ENCODE measurements at regions not wholly inside any gene's neighbourhood (a gene's known extent, or its start where the extent isn't known, plus 50 kb on each side); places are given as distances from the start of the nearest gene placed in this dataset.

GRCh38 chr5:136439367-136439766 lies 74.0 kb upstream of the TRPC7 start:
- Histone ChIP-seq H3K4me3 (no peak overlapping the region), H3K27me3 (ENCODE audit: low read depth) (no peaks in the 10 kb centered on the region), H3K4me1 (no peaks in the 10 kb centered on the region), H3K27ac (no peak overlapping the region), H3K9me3 (no peaks in the 10 kb centered on the region), H3K36me3 (no peaks in the 10 kb centered on the region)
- ATAC-seq, result no peak
- DNase-seq, result no peak
- TF ChIP-seq CTCF (IDR thresholded peaks at IDR 0.05), result no peak
- intact Hi-C loops (cut with DNase I), result no loop called here

- Histone ChIP-seq H3K4me3 (no peak overlapping the region), H3K4me1 (no peaks in the 10 kb centered on the region), H3K27me3 (ENCODE audit: low read depth) (no peaks in the 10 kb centered on the region), H3K9me3 (no peaks in the 10 kb centered on the region), H3K36me3 (no peaks in the 10 kb centered on the region), H3K27ac (no peak overlapping the region)
- intact Hi-C loops (cut with DNase I), result no loop called here
- no peak for TF ChIP-seq CTCF (IDR thresholded peaks at IDR 0.05)
- ATAC-seq, result no peak
- no peak for DNase-seq
Measured at GRCh38 chr5:136435946-136436543, 70.7 kb upstream of the TRPC7 start.

GRCh38 chr5:136434795-136435194 lies 69.5 kb upstream of the TRPC7 start:
- no peak for DNase-seq
- no peak for ATAC-seq
- TF ChIP-seq CTCF (IDR thresholded peaks at IDR 0.05), result no peak
- Histone ChIP-seq H3K27me3 (ENCODE audit: low read depth) (no peaks in the 10 kb centered on the region), H3K9me3 (no peaks in the 10 kb centered on the region), H3K4me1 (no peaks in the 10 kb centered on the region), H3K36me3 (no peaks in the 10 kb centered on the region), H3K4me3 (no peak overlapping the region), H3K27ac (no peak overlapping the region)
- intact Hi-C loops (cut with DNase I), result no loop called here

- ATAC-seq (no peak), DNase-seq (no peak)
- intact Hi-C loops (cut with DNase I), result no loop called here
- no peaks in the 10 kb centered on the region for H3K36me3 ChIP-seq
- H3K27me3 ChIP-seq (ENCODE audit: low read depth), result no peaks in the 10 kb centered on the region
- H3K27ac ChIP-seq, result no peak overlapping the region
- H3K9me3 ChIP-seq, result no peaks in the 10 kb centered on the region
- no peaks in the 10 kb centered on the region for H3K4me1 ChIP-seq
- no peak for TF ChIP-seq CTCF (IDR thresholded peaks at IDR 0.05)
- H3K4me3 ChIP-seq, result no peak overlapping the region
Measured at GRCh38 chr5:136432705-136433104, 67.4 kb upstream of the TRPC7 start.

- H3K4me1 ChIP-seq, result no peaks in the 10 kb centered on the region
- H3K9me3 ChIP-seq, result no peaks in the 10 kb centered on the region
- intact Hi-C loops (cut with DNase I), result no loop called here
- ATAC-seq, result no peak
- H3K27me3 ChIP-seq (ENCODE audit: low read depth), result no peaks in the 10 kb centered on the region
- no peak for DNase-seq
- H3K27ac ChIP-seq, result no peak overlapping the region
- H3K36me3 ChIP-seq, result no peaks in the 10 kb centered on the region
- TF ChIP-seq CTCF (IDR thresholded peaks at IDR 0.05), result no peak
- no peak overlapping the region for H3K4me3 ChIP-seq
Measured at GRCh38 chr5:136430081-136430480, 64.7 kb upstream of the TRPC7 start.

- no peaks in the 10 kb centered on the region for H3K27me3 ChIP-seq (ENCODE audit: low read depth)
- H3K4me3 ChIP-seq, result no peak overlapping the region
- no peaks in the 10 kb centered on the region for H3K36me3 ChIP-seq
- no peak for TF ChIP-seq CTCF (IDR thresholded peaks at IDR 0.05)
- intact Hi-C loops (cut with DNase I), result no loop called here
- DNase-seq (no peak), ATAC-seq (no peak)
- H3K4me1 ChIP-seq, result no peaks in the 10 kb centered on the region
- no peak overlapping the region for H3K27ac ChIP-seq
- H3K9me3 ChIP-seq, result no peaks in the 10 kb centered on the region
Measured at GRCh38 chr5:136427426-136427825, 62.1 kb upstream of the TRPC7 start.
